Kidney (tissue), 13 donors: ENCODE measurements at regions not wholly inside any gene's neighbourhood (a gene's known extent, or its start where the extent isn't known, plus 50 kb on each side); places are given as distances from the start of the nearest gene placed in this dataset.

Source experiments
- DNase-seq, 5 donors: peaks; one replicate each; pipeline ENCODE4 v3.0.0-alpha.2; 2013 to 2020
- FAIRE-seq: peaks from 2 replicates; lab custom pipeline; 2012; peaks lifted over from hg19 to GRCh38; lab: Jason Lieb, UNC
- H3K27ac ChIP-seq, 2 donors: one replicate each; pipeline ENCODE4 v1.7.0; 2013; ENCODE audit warnings: low read depth in 2 of 2, low read length in 2 of 2, inconsistent platforms in 1 of 2
- H3K27me3 ChIP-seq: one replicate; pipeline ENCODE4 v1.7.1; 2013; ENCODE audit warnings: low read length, inconsistent platforms; ENCODE audit not compliant: control insufficient read depth, insufficient read depth
- H3K36me3 ChIP-seq, 3 donors: one replicate each; pipeline versions ENCODE4 v1.7.0 to v1.7.1; 2013; ENCODE audit warnings: low read length in 3 of 3, control low read depth in 1 of 3, inconsistent platforms in 1 of 3; ENCODE audit not compliant: insufficient read depth in 3 of 3, control insufficient read depth in 2 of 3
- H3K4me1 ChIP-seq, 3 donors: one replicate each; pipeline versions ENCODE4 v1.7.0 to v1.7.1; 2013; ENCODE audit warnings: low read length in 3 of 3, inconsistent platforms in 1 of 3, low read depth in 1 of 3; ENCODE audit not compliant: control insufficient read depth in 2 of 3, insufficient read depth in 2 of 3
- H3K4me3 ChIP-seq, 3 donors: one replicate each; pipeline versions ENCODE4 v1.7.0 to v1.8.1; 2013; ENCODE audit warnings: low read length in 3 of 3, control low read depth in 1 of 3, inconsistent platforms in 1 of 3
- H3K9ac ChIP-seq, 3 donors: one replicate each; pipeline versions ENCODE4 v1.7.0 to v1.7.1; 2013; ENCODE audit warnings: low read length in 3 of 3, control low read depth in 1 of 3, inconsistent platforms in 1 of 3
- H3K9me3 ChIP-seq, 3 donors: one replicate each; pipeline versions ENCODE4 v1.7.0 to v1.7.1; 2013; ENCODE audit warnings: low read length in 3 of 3, control low read depth in 1 of 3, inconsistent platforms in 1 of 3; ENCODE audit not compliant: control insufficient read depth in 2 of 3, insufficient read depth in 1 of 3
- CTCF ChIP-seq: IDR thresholded peaks from 3 replicates; pipeline ENCODE4 v1.5.1; 2012; ENCODE audit warnings: mild to moderate bottlenecking, moderate library complexity, borderline replicate concordance; ENCODE audit not compliant: insufficient read depth; ENCODE audit errors: extremely low read depth
- intact Hi-C: fragments of 100-400 bp; cut with DNase I; formaldehyde crosslinking; loops from one replicate; pipeline ENCODE4 v1.11.1; 2022
- donor health status: control.
- donor health status: control.
- donor health status: control.
- donor health status: control.
- donor health status: control.
- donor health status: DM: yes; HTN: yes; CAD: no.
- donor health status: Normal renal cell carcinoma (clear cell type).

GRCh38 chr21:19684328-19684727 lies 1280.7 kb upstream of the TMPRSS15 start:
- intact Hi-C loops = no loop called here
- Histone ChIP-seq H3K9me3 (no peaks in the 10 kb centered on the region), H3K4me3 (no peak overlapping the region), H3K27ac (no peak overlapping the region), H3K4me1 (no peaks in the 10 kb centered on the region), H3K36me3 (no peaks in the 10 kb centered on the region), H3K27me3 (no peaks in the 10 kb centered on the region), H3K9ac (no peak overlapping the region)
- peak in 1 of 5 donors; percentile 29 for DNase-seq
- no peak for FAIRE-seq
- TF ChIP-seq CTCF = no peak

GRCh38 chr21:19692231-19692630 lies 1288.6 kb upstream of the TMPRSS15 start:
- H3K9me3 ChIP-seq = no peaks in the 10 kb centered on the region
- intact Hi-C loops = no loop called here
- H3K4me3 ChIP-seq = no peak overlapping the region
- no peak overlapping the region for H3K9ac ChIP-seq
- FAIRE-seq (no peak), DNase-seq (no peak)
- H3K27ac ChIP-seq = no peak overlapping the region
- TF ChIP-seq CTCF = no peak
- no peaks in the 10 kb centered on the region for H3K36me3 ChIP-seq
- H3K27me3 ChIP-seq = no peaks in the 10 kb centered on the region
- no peaks in the 10 kb centered on the region for H3K4me1 ChIP-seq

- no peak for TF ChIP-seq CTCF
- Histone ChIP-seq H3K4me3 (no peak overlapping the region), H3K9ac (no peak overlapping the region), H3K27me3 (no peaks in the 10 kb centered on the region), H3K36me3 (no peaks in the 10 kb centered on the region), H3K9me3 (no peaks in the 10 kb centered on the region), H3K4me1 (no peaks in the 10 kb centered on the region), H3K27ac (no peak overlapping the region)
- intact Hi-C loops = no loop called here
- FAIRE-seq = no peak
- DNase-seq = no peak
Measured at GRCh38 chr21:19695796-19696195, 1292.2 kb upstream of the TMPRSS15 start.

GRCh38 chr21:19700476-19700875 lies 1296.9 kb upstream of the TMPRSS15 start:
- no peak for TF ChIP-seq CTCF
- no peaks in the 10 kb centered on the region for H3K4me1 ChIP-seq
- no peaks in the 10 kb centered on the region for H3K9me3 ChIP-seq
- H3K4me3 ChIP-seq = no peak overlapping the region
- no peak for DNase-seq
- no peak overlapping the region for H3K9ac ChIP-seq
- no peaks in the 10 kb centered on the region for H3K36me3 ChIP-seq
- no peak for FAIRE-seq
- H3K27me3 ChIP-seq = no peaks in the 10 kb centered on the region
- no peak overlapping the region for H3K27ac ChIP-seq
- intact Hi-C loops = no loop called here
